ENCODE measurements at regions not wholly inside any gene's neighbourhood (a gene's known extent, or its start where the extent isn't known, plus 50 kb on each side); places are given as distances from the start of the nearest gene placed in this dataset.
"Not testable (repeated sequence)": the region's sequence is repeated elsewhere in the genome, so short reads cannot be mapped to it uniquely, and the experiment has no call there.

DNA sequence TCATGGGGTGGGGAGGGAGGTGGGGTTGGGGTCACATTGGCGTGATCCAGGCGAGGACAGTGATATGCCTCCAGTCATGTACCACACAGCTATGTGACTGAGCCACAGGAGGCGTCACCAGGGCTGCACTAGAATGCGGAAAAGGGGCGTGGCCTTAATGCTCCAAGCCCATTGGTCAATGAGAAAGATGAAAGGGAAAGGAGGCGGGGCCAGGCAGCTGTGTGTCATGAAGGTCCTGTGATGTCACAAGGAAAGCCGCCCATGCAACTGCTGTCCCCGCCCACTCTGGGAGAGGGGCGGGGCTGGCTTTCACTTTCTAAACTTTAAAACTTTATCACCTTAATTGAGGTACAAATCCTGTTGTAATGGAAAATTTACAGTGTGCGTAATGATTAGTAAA lies 89.4 kb upstream of the ADCY2 start:
- DNase-seq (ENCODE audit: low spot score): not testable (repeated sequence)

DNA sequence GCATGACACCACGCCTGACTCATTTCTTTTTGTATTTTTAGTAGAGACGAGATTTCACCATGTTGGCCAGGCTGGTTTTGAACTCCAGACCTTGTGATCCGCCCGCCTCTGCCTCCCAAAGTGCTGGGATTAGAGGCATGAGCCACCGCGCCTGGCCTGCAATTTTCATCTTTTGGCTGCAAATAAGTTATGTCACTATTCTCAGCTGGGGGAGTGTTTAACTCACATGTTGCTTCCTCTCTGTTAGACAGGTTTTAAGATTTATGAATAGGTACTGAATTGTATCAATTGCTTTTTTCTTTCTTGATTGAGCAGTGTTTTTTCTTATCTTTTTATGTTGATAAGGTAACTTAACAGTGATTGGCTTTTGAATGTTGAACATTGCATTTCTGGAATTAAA lies 88.2 kb upstream of the ADCY2 start:
- DNase-seq (ENCODE audit: low spot score): not testable (repeated sequence)

DNA sequence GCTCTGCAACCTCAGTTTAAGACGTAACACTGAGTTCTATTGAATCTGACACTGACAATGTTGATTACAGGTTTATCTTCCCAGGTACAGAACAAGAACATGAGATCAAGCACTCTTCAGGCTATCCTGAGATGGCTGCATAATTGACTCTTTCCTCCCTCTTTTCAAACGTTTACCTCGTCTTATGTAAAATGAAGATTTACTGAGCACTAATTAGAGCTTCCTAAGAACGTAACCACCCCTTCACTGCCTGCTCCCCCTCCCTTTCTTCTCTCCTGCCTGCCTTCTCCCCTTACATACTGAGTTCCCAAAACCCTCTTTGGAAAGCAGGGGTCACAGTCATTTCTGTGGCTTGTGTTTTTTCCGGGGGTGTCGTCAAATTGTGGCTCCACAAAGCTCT lies 86.2 kb upstream of the ADCY2 start:
- not testable (repeated sequence) for DNase-seq (ENCODE audit: low spot score)

DNA sequence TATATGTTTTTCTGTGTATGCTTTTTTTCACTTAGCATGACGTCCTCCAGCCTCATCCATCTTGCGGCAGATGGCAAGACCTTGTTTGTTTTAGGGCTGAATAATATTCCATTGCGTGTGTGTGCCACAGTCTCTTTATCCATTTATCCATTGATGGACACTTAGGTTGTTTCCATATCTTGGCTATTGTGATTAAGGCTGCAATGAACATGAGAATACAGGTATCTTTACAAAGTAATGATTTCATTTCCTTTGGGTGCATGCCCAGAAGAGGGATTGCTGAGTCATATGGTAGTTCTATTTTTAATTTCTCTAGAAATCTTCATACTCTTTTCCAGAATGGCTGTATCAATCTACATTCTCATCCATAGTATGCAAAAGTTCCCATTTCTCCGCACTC lies 85.3 kb upstream of the ADCY2 start:
- DNase-seq (ENCODE audit: low spot score): not testable (repeated sequence)

DNA sequence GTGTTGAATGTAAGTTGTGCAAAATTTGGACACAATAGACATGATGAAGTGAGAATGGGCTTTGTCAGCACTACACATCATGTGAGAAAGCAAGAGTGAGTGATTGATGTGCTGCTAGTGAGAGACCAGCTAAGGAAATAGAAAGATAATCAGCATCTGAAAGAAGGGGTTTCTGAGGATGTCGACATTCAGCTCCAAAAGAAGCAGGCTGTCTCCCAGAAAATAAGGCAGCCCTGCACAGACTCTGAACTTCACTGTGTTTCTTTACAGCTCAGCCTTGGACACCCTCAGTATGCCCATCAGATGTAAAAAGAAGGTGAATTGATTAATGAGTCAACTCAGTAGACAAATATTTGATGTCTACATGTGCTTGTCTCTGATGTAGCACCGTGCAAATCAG lies 80.8 kb upstream of the ADCY2 start:
- no peak for DNase-seq (ENCODE audit: low spot score)

DNA sequence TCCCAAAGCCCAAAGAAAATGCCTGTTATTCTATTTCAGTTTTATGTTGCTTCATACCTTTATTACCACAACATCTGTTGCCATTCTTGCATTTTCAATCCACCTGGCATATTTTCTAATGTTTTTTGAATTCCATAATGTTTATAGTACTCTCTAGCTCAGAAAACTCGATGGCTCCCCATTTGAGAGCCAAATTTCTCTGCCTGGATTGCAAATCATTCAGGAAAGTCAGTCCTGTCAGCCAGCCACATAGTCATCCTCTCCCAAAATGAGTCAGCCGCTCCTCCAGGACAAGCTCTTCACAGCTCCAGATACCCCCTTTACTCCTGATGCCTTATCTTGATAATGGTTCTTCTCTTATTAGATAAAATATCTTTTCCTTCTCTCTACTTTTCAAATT lies 78.2 kb upstream of the ADCY2 start:
- no peak for DNase-seq (ENCODE audit: low spot score)

DNA sequence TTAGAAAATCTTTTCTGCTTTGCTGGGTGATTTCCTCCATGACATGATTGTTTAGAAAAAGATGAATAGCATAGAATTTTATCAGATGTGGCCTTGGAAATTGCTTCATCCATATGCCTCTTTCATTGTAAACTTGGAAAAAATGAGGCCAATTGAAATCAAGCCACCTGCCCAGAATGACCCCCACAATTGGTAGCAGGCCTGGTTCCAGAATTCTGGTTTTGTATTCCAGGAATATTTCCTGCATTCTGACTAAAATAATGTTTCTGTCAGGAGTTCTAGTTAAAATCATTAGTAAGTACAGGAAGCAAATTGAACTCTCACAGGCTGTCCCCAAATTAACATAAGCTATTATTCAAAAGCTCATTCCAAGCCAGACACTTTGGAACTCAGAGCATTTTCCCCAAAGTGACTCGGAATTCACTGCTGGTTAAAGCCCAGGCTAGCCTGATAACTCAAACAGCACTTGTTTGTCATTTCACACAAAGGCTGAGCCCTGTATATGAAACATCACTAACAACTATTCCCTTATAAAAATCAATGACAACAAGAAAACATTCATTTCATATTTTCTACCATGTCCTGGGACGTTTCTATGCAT lies 75.1 kb upstream of the ADCY2 start:
- DNase-seq (ENCODE audit: low spot score): no peak

DNA sequence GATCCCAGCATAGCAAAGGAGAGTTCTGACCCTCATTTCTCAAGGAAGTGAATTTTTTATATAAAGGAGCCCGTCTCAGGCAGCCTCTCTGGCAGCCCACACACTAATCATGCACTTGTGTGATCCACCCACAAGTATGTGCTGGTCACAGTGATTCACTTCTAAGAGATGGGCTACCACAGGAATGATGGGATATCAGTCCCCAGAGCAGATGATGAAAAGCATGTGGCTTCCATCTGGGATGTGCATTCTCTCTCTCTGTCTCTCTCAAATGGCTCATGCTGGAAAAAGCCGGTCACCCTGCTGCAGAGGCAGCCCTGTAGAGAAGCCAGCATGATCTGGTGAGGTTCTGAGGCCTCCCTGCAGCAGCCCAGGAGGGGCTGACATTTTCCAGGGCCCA lies 74.2 kb upstream of the ADCY2 start:
- no peak for DNase-seq (ENCODE audit: low spot score)

DNA sequence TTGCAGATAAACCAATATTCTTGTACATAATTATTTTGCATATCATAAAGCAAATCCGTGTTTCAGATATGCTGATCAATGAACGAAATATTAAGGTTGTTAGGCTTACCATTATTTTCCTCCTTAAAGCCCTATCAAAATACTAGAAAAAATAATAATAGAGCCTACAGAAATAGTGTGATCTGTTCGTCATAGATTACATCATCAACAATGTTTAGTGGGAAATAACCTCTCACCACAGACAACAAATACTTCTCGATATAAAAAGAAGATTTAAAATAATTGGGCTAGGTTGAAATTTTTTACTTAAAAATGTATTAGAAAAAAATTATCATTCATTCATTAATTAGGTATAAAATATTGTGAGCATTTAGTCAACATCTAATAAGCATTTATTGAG lies 71.0 kb upstream of the ADCY2 start:
- DNase-seq (ENCODE audit: low spot score): no peak

DNA sequence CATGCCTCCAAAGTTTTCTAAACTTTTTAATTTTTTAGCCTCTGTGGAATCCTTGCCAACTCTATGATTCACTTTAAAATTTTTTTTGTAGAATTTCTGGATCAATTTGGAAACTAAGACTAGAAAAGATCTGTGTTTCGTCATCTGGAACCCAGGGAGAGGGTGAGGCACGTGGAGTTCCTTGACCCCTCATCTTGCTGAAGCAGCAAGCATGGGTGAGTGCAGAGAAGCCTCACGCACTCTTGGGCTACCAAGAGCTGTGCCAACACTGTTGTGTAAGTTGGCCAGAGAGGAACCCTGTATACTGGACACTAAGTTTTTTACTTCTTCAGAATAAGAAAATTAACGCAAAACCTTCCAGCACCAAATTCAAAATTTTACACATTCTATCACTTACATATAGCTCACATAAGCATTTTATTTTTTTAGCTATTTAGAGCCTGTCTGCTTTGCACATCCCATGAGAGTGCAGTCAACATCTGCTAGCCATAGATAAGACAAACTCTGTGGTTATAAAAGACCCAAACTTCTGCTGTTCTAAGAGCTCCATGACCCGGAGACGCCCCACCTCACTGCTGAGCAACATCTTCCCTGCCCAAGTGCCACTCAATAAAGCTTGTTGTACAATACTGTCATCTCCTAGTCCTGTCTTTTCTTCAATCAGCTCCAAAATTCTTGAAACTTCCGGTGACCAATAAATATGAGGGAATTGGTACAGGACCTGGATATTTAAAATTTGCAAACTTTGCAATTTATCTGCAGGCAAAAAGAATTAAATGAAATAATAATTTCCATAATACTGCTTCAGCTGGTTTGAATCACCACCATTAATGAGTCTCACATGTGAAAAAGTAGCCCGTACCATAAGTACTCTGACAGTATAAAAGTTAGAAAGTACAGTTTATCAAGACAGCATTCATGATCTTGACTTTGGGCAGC lies 69.7 kb upstream of the ADCY2 start:
- DNase-seq (ENCODE audit: low spot score): no peak

DNA sequence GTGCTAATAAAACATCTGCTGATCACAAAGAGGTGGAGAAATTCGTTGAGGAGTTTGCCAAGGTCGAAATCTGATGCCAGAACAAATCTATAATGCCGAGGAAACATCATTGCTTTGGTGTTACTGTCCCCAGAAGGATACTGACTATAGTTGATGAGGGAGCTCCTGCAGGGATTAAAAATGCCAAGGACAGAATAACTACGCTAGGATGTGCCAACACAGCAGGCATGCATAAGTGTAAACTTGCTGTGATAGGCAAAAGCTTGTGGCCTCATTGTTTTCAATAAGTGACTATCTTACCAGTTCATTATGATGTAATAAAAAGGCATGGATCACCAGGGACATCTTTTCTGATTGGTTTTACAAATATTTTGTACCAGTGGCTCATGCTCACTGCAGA lies 66.8 kb upstream of the ADCY2 start:
- no peak for DNase-seq (ENCODE audit: low spot score)

DNA sequence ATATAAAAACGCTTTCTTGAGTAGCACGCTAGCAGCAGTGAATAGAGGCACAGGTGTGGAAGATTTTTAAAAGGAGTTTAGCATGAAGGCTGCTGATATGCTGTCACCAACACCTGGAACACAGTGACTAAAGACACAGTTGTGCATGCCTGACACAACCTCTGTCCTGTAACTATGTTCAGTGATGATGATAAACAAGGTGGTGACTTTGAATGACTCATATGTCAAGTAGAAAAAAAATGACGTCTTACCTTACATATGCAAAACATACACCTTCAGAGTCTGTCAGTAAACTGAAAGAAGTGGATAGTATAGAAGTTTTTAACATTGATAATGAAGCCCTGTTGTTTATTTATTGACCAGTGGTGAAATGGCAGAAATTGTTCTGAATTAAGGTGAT lies 66.2 kb upstream of the ADCY2 start:
- no peak for DNase-seq (ENCODE audit: low spot score)

DNA sequence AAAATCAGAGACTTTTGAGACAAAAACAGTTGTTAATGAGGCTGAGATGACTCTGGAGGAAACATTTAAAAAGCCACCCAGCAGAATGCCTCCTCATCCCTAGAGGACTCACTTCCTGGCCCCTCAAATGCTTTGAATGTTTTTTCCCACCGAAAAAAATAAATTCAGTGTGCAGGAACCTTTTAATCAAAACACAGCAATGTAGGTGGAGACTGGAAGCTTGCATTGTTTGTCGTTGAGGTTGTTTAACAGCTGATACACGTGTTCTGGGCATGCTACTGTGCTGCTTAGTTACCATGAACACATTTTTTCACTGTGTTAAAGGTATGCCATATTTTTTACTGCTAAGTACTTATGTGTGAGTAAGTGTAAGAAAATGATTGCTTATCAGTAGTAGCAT lies 65.7 kb upstream of the ADCY2 start:
- no peak for DNase-seq (ENCODE audit: low spot score)

DNA sequence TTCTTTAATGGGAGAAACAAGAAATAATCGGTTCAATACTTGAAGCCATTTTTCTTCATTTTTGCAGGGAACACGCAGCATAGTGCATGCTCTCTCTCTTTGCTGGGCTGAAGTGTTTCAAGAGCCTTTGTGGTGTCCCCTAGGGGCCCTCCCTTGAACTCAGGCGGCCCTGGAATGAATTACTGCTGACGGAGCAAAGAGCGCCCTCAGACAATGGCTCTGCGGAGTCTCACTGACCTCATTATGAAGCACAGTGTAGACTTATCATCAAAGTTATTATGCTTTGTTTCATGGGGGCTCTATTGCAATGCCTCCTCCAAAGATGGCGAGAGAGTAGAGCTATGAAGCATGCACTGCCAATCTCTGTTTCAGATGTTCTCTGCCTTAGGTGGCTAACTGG lies 64.8 kb upstream of the ADCY2 start:
- DNase-seq (ENCODE audit: low spot score): no peak

All from CD4-positive, alpha-beta T cell treated with Interleukin-15 for 4 hours (primary cell).